ENCODE measurements at regions not wholly inside any gene's neighbourhood (a gene's known extent, or its start where the extent isn't known, plus 50 kb on each side); places are given as distances from the start of the nearest gene placed in this dataset.

DNA sequence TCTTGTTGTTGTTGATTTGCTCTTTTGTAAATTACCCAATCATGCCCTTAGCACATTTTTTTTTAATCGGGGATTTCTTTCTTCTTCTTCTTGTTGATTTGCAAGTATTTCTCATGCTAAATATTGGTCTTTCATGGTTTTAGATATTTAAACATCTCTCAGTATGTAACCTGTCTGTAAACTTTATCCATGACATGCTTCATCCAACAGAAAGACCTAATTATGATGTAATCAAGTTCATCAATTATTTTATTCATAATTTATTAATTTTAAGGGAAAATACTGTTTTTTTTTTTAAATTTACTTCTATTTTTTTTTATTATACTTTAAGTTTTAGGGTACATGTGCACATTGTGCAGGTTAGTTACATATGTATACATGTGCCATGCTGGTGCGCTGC, 69.8 kb downstream of the TNFSF18 start:
- no peak for DNase-seq (ENCODE audit: low spot score)
